Islet of Langerhans (tissue), 1 donor: ENCODE measurements at regions not wholly inside any gene's neighbourhood (a gene's known extent, or its start where the extent isn't known, plus 50 kb on each side); places are given as distances from the start of the nearest gene placed in this dataset.

ENCODE experiments used
- FAIRE-seq: peaks from one replicate; lab custom pipeline; 2011; peaks lifted over from hg19 to GRCh38; lab: Jason Lieb, UNC

DNA sequence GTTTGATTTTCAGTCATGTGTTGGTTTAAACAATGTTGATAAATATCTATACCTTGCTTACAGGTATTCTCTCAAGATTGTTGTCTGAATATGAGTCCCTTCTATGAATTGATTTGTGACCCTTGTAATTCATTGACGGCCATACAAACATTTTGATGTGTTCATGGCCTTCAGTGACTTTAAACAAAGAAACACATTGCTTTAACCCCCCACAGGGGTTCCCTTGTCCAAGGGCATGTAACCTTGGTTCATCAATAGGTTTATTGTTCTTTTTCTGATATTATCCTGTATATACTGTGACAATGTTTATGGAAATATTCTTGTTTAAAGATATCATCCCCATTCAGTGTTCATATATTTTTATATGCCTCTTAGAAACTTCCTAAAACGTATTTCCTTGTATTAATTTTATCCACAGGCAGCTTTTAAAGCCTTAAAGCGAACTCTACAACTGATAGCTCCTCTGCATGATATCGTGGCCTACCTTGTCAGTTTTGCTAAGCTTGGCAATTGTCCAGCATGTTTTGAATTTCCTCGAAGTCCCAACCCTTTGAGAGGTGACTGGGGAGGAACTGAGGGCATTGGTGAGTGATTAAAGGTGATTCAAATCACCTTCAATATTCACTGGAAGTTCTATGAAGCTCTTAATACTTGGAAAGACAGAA, 87.0 kb downstream of the CD164 start:
- no peak for FAIRE-seq

- FAIRE-seq, result no peak
Observed at GRCh38 chr6:109292983-109293586, 89.2 kb downstream of the CD164 start.

DNA sequence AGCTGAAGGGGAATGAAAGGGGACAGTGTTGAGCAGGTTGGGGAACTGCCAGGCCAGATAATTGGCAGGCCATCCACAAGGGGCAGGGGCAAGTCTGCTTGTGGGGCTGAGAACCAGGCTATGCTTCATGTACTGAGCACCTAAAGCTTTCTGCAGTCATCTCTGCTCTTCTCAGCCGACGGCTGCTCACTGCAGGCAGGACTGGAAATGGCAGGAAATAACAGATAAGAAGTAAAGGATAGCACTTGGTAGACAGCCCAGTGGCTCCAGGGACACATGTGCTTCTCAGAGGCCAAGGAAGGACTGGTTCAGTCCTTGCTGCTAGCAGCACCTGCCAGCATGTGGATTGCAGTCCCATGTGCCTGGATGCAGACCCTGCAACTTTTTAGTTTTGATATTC, 89.8 kb downstream of the CD164 start:
- FAIRE-seq, result no peak

DNA sequence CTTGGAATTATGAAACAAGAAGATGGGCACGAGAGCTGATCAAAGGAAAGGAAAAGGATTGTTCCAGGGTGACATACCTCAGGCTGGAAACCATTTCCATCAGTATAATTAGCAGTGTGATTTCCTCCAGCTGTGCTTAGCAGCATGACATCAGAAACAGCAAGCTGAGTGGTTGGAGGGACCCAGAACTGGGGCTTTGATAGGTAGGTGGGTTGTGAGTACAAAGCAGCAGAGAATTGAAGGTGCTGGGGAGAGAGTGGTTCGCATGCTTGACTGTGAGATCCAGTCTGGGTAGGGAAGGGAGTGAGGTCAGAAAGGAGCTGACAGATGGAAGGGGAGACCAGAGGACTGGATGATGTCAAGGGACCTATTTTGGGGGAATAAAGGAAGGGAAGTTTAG, 90.4 kb downstream of the CD164 start:
- no peak for FAIRE-seq

DNA sequence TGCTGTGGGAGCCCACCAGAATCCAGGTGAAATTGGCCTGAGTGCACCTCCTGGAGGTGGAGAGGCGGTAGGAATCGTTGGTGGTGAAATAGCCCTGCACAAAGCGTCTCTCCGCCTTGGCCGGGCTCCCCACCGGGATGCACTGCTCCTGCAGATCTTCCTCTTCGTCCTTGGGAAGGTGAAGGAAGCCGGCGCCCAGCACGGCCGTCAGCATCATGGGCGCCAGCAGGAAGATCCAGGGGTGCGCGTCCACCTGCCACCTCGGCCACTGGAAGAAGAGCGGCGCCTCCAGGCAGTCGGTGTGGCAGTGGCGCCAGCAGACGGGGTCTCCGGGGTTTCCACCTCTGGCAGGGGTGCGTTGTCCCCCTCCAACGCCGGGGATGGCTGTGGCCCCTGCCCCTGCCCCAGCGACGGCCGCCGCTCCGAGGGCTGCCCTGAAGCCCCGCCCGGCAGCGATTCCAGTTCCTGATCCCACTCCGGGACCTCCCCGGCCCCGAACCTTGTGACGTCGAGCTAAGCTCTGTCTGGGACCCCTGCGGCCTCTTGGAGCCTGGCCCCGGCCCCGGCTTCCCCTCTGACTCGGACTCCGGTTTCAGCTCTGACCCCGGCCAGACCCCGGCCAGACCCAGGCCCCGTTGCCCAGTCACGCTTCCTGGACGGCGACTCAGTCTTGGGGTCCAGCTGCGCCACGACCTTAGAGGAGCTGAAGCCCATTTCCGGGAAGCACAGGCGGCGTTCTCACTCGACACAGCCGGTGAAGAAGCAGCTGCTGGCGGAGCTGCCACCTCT, 91.9 kb downstream of the CD164 start:
- FAIRE-seq, result no peak

- FAIRE-seq, result no peak
Observed at GRCh38 chr6:109285366-109285765, 96.9 kb downstream of the CD164 start.

DNA sequence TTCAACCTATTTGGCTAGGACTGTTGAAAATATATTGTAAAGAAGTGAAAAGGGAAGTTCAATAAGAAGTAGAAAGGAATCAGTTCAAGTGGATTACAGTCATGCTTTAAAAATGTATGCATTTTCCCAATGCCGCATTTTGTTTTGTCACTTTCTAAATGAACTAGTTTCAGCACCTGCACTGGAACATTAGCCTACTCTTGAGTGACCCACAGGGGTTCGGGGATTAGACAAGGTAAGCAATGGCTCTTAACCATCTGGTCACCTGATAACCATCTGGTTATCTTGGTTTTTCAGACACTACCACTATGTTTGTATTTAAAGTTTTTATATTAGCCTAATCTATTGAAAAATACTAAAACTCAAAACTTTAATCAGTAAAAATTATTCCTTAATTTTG, 97.6 kb downstream of the CD164 start:
- no peak for FAIRE-seq

- no peak for FAIRE-seq
Observed at GRCh38 chr6:109282756-109283155, 99.5 kb downstream of the CD164 start.

GRCh38 chr6:109279628-109280027, 102.6 kb downstream of the CD164 start:
- FAIRE-seq, result no peak

DNA sequence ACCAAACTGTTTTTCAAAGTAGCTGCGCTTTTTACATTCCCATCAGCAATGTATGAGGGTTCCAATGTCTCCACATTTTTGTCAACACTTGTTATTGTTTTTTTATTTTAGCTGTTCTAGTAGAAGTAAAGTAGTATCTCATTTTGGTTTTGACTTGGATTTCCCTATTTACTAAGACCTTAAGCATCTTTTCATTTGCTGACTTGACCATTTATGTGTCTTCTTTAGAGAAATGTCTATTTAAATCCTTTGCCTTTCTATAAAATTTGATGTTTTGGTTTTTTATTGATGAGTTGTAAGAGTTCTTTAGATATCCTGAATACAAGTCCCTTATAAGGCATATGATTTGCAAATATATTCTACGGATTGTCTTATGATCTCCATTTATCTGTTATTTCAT, 110.6 kb downstream of the CD164 start:
- FAIRE-seq, result no peak

DNA sequence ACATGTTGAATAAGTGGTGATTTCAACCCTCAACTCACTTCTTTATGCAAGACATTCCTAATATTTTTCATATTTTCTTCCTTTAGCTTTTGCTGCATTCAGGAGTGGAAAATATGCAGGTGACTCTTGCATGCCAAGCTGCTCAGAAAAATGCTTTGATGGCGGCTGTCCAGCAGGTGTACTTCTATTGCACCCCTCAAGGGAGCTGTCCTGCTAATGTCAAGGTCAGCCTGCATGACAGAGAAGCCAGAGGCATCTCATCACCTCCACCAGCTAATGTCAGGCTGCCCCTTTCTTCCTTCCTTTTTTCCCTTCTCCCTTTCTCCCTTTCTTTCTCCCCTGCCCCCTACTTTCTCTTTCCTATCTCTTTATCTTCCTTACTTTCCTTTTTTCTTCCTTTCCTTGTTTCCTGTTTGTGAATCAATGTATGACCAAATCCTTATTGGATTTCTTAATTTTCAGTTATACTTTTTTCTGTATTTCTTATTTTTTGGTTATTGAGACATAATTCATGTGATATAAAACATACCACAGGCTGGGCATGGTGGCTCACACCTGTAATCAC, 112.2 kb downstream of the CD164 start:
- FAIRE-seq, result no peak

DNA sequence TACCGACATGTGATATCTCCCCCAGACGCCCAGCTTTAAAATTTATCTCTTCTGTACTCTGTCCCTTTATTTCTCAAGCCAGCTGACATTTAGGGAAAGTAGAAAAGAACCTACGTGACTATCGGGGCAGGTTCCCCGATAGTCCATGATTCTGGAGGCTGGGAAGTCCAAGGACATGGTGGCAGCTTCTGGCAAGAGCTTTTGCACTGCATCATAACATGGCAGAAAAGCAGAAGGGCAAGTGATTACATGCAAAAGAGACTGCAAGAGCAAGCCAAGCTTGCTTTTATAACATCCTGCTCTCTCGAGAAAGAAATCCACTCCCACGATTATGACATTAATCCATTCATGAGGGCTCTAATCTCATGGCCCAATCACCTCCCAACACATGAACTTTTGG, 113.2 kb downstream of the CD164 start:
- no peak for FAIRE-seq

DNA sequence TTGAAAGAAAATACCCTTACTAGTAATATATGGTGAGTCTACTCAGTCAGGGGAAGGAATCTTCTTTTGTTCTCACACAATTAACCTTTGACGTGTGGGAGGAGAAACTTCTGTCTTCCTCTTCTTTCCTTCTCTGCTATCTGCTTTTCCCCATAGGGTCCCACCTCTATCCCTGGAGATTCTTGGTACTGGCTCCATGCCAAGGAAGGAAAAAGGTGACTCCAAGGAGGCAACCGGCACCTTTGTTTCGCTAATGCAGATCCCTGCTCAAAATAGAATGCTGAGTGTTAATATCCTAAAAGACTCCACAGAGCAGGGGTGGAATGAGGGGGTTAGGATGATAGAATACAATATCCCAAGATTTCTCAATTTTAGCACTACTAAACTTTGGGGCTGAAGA, 116.7 kb downstream of the CD164 start:
- FAIRE-seq, result no peak

- FAIRE-seq, result no peak
Observed at GRCh38 chr6:109263873-109264700, 118.2 kb downstream of the CD164 start.

- FAIRE-seq, result no peak
Observed at GRCh38 chr6:109262261-109262660, 120.0 kb downstream of the CD164 start.

- no peak for FAIRE-seq
Observed at GRCh38 chr6:109261811-109262210, 120.5 kb downstream of the CD164 start.

DNA sequence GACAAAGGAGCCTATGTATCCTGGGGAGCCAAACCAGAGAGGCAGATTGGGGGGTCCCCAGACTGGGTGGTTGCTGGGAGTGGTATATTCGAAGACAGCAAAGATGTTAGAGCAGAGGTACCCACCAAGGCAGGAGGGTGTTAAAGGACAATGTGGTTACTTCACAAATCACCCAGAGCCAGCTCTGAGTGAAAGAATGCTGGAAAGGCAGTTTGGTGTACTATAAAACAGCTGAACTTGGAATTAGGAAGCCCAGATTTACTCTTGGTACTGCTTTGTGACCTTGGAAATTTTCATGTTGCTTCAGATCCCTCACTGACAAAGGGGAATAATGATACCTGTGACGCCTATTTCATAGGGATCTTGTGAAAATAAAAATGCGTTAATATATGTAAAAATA, 121.6 kb downstream of the CD164 start:
- FAIRE-seq, result no peak

DNA sequence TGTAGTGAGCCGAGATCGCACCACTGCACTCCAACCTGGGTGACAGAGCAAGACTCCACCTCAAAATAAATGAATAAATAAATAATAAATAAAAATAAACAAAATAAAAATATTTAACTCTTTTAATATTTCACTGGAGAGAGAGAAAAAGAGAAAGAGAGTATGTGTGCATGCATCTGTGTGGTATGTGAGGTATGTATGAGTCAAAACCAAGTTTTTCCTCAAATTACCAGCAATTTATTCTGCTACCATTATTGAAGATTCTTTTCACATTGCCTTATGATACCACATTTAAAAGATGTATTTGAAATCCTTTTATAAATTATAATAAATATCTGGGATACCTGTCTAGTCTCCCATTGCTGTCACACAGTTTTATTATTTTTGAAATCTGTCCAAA, 122.1 kb downstream of the CD164 start:
- FAIRE-seq, result no peak

- no peak for FAIRE-seq
Observed at GRCh38 chr6:109258129-109258528, 124.1 kb downstream of the CD164 start.

GRCh38 chr6:109257494-109257893, 124.8 kb downstream of the CD164 start:
- FAIRE-seq, result no peak

DNA sequence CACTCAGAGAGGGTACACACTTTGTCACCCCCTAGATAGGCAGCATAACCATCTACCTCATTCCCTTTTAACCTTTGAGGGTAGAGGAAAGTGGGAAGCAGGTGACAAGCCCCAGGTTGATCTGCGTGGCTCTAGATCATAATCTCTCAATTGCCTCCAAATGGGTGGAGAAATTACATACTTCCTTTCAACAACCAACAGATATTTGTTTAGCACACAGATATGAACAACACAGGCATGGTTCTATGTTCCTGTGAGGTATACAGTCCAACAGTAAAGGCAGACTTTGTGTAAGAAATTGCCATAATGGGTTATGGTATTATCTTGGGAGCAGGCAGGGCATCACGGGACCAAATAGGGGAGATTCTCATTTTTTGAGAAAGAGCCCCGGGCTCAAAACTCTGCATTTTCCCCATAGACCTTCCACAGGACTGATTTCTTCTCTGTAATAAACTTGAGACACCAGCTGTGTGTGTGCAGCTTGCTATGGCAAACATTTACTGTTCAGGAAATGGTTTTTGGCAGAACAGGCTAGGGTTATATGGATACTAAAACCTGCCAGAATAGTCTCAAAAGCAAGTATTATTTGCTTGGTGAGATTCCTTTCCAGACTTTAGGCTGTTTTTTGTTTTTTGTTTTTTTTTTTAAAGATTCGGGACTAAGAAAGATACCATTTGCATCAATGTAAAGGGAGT, 126.2 kb downstream of the CD164 start:
- FAIRE-seq, result no peak

DNA sequence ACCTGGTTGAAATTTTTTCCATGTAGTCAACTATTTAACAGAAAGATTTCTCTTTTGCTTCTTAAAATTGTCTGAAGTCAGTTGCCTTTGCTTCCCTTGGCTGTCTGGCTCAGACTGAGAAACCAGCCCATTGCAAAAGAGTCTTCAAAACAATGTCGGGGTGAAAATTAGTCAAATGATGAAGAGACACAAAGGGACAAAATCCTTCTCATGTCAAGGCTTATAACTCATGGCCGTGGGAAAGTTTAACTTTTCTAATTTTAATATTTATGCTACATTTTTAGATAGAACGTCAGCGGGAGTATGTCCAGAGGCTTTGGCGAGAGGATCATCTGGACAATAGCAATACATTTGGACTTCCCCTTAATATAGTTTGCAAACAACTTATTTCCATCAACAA, 127.2 kb downstream of the CD164 start:
- no peak for FAIRE-seq
